GM23338 (cell line): ENCODE measurements at regions not wholly inside any gene's neighbourhood (a gene's known extent, or its start where the extent isn't known, plus 50 kb on each side); places are given as distances from the start of the nearest gene placed in this dataset.

Experiments used
- ATAC-seq: fragments of 200-7000 bp; cut with Tn5 transposase; 3 replicates; pipeline ENCODE4 v1.9.1; 2020
- DNase-seq: peaks from one replicate; pipeline ENCODE4 v3.0.0-alpha.2; 2015; ENCODE audit warnings: low spot score
- H2AFZ ChIP-seq: fragments of 200-600 bp; sonication (generic); 2 replicates; pipeline ENCODE4 v1.8.0; 2016; ENCODE audit warnings: antibody characterized with exemption, mild to moderate bottlenecking, moderate library complexity
- H3F3A ChIP-seq: fragments of 200-600 bp; sonication (generic); replicated peaks from 2 replicates; pipeline ENCODE4 v1.8.0; 2017; ENCODE audit warnings: antibody characterized with exemption, mixed run types, low read depth
- H3K27ac ChIP-seq: fragments of 200-600 bp; sonication (generic); 2 replicates; pipeline ENCODE4 v1.6.1; 2016; ENCODE audit warnings: low read depth
- H3K27me3 ChIP-seq: fragments of 200-600 bp; sonication (generic); 2 replicates; pipeline ENCODE4 v1.8.0; 2016; ENCODE audit warnings: mild to moderate bottlenecking, mixed run types, moderate library complexity; ENCODE audit not compliant: insufficient read depth
- H3K36me3 ChIP-seq: fragments of 200-600 bp; sonication (generic); 2 replicates; pipeline ENCODE4 v1.8.0; 2016; ENCODE audit warnings: mild to moderate bottlenecking; ENCODE audit not compliant: insufficient read depth
- H3K4me1 ChIP-seq: fragments of 200-600 bp; sonication (generic); 2 replicates; pipeline ENCODE4 v1.8.0; 2016; ENCODE audit warnings: mild to moderate bottlenecking, moderate library complexity; ENCODE audit not compliant: insufficient read depth
- H3K4me2 ChIP-seq: fragments of 200-600 bp; sonication (generic); 2 replicates; pipeline ENCODE4 v1.7.1; 2017; ENCODE audit warnings: mixed run types
- H3K4me3 ChIP-seq: fragments of 200-600 bp; sonication (generic); 2 replicates; pipeline ENCODE4 v1.6.1; 2016; ENCODE audit warnings: mixed run types
- H3K79me2 ChIP-seq: fragments of 200-600 bp; sonication (generic); replicated peaks from 2 replicates; pipeline ENCODE4 v1.8.0; 2017; ENCODE audit warnings: mild to moderate bottlenecking; ENCODE audit not compliant: insufficient read depth
- H3K9me2 ChIP-seq: fragments of 200-600 bp; sonication (generic); 2 replicates; pipeline ENCODE4 v1.8.0; 2017; ENCODE audit not compliant: insufficient read depth
- H4K20me1 ChIP-seq: fragments of 200-600 bp; sonication (generic); replicated peaks from 2 replicates; pipeline ENCODE4 v1.8.0; 2017; ENCODE audit warnings: mild to moderate bottlenecking; ENCODE audit not compliant: insufficient read depth
- H3K27ac Mint-ChIP-seq: 2 replicates; pipeline ENCODE4 v1.8.0; 2020; ENCODE audit warnings: inconsistent platforms, mild to moderate bottlenecking, moderate library complexity, mixed read lengths
- H3K27me3 Mint-ChIP-seq: 3 replicates; pipeline ENCODE4 v1.8.0; 2022; ENCODE audit warnings: low read depth, mild to moderate bottlenecking, moderate library complexity, mixed read lengths, inconsistent platforms; ENCODE audit not compliant: insufficient read depth, poor library complexity
- H3K36me3 Mint-ChIP-seq: 3 replicates; pipeline ENCODE4 v1.8.0; 2021; ENCODE audit warnings: low read depth, mild to moderate bottlenecking, inconsistent platforms, moderate library complexity, mixed read lengths
- H3K4me1 Mint-ChIP-seq: 3 replicates; pipeline ENCODE4 v1.8.0; 2020; ENCODE audit warnings: mild to moderate bottlenecking, inconsistent platforms, mixed read lengths
- H3K4me3 Mint-ChIP-seq: 3 replicates; pipeline ENCODE4 v1.8.0; 2021; ENCODE audit warnings: moderate library complexity, mild to moderate bottlenecking, inconsistent platforms, mixed read lengths
- H3K9me3 Mint-ChIP-seq: 3 replicates; pipeline ENCODE4 v1.8.0; 2020; ENCODE audit warnings: moderate library complexity, mild to moderate bottlenecking, inconsistent platforms, mixed read lengths
- EZH2 ChIP-seq: fragments of 200-600 bp; sonication (generic); IDR thresholded peaks from one replicate; pipeline ENCODE4 v1.8.0; 2017; ENCODE audit warnings: antibody characterized with exemption, mild to moderate bottlenecking, low read depth; ENCODE audit not compliant: unreplicated experiment
- JUNB ChIP-seq: IDR thresholded peaks from one replicate; pipeline ENCODE4 v1.6.1; 2016; ENCODE audit warnings: antibody characterized with exemption; ENCODE audit not compliant: unreplicated experiment
- POLR2AphosphoS5 ChIP-seq: IDR thresholded peaks from 2 replicates; pipeline ENCODE4 v1.6.1; 2016; ENCODE audit warnings: antibody characterized with exemption, low read depth
- STAT1 ChIP-seq: IDR thresholded peaks from one replicate; pipeline ENCODE4 v1.6.1; 2016; ENCODE audit warnings: antibody characterized with exemption; ENCODE audit not compliant: unreplicated experiment
- ZNF331 ChIP-seq: fragments of 250-450 bp; sonication (Bioruptor Pico); IDR thresholded peaks from 2 replicates; pipeline ENCODE4 v1.5.0; 2020; ENCODE audit warnings: low read depth, mild to moderate bottlenecking, moderate library complexity
- TF ChIP-seq, protein P1 (sequence below), 2 experiments: fragments of 200-600 bp in 1 of 2; sonication (generic) in 1 of 2; conservative IDR thresholded peaks; 2 replicates each; pipeline versions ENCODE4 v1.5.1 to v1.6.1; 2016 to 2017; ENCODE audit warnings: antibody characterized with exemption in 2 of 2, low read depth in 2 of 2, mild to moderate bottlenecking in 2 of 2, moderate library complexity in 1 of 2
- TF ChIP-seq, protein P2 (sequence below): IDR thresholded peaks from 2 replicates; pipeline ENCODE4 v1.6.1; 2016; ENCODE audit warnings: antibody characterized with exemption
- TF ChIP-seq, protein P3 (sequence below): fragments of 250-450 bp; sonication (Bioruptor Pico); IDR thresholded peaks from 2 replicates; pipeline ENCODE4 v1.5.0; 2020; ENCODE audit warnings: mild to moderate bottlenecking, moderate library complexity
- TF ChIP-seq, protein P4 (sequence below): IDR thresholded peaks from one replicate; pipeline ENCODE4 v1.6.1; 2018; ENCODE audit warnings: antibody characterized with exemption; ENCODE audit not compliant: unreplicated experiment

DNA sequence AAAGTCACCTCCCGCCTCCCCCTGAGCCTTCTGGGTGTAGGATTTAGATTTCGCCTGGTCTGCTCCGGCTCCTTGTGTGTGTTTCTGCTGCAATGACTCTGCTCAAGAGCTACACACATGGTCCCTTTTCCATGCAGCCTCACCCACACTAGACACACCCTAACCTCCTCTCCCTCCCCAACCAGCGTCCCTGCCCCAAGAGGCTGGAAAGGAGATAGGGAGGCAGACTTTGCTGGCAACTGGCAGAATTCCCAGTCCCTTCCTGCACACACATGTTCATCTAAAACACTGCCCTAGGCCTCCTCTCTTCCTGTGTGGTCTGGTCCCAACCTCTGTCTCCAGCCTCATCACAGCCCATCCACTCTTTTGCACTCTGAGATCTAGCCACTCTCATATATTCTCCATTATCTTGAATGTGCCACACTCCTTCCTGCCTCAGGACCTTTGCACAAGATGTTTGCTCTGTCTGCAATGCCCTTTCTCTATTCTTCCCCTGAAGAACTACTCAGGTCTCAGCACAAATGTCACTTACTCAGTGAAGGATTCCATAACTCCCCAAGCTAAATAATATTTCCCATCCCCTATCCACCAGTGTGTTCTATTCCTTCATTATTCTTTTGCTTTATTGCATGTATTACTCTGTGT lies 253.8 kb downstream of the CDK5RAP2 start:
- no peak overlapping the region for H3K27ac Mint-ChIP-seq
- no peak for ATAC-seq

More for the DNA sequence above, 253.8 kb downstream of the CDK5RAP2 start:
- Histone ChIP-seq H3K4me2 (no peak overlapping the region), H3K27me3 (no peaks in the 10 kb centered on the region), H3K79me2 (no peaks in the 10 kb centered on the region), H3K9me2 (peaks cover 4% of the 10 kb centered on the region; the same call in 1 of the 2 replicates), H2AFZ (no peak overlapping the region), H3K4me3 (no peak overlapping the region), H4K20me1 (no peaks in the 10 kb centered on the region; the same call in 1 of the 2 replicates), H3K4me1 (no peaks in the 10 kb centered on the region; the same call in none of the 2 replicates), H3K27ac (no peak overlapping the region), H3F3A (no peaks in the 10 kb centered on the region), H3K36me3 (no peaks in the 10 kb centered on the region)
- no peak for DNase-seq
- H3K9me3 Mint-ChIP-seq = peaks cover 6% of the 10 kb centered on the region; the same call in 1 of the 3 replicates
- H3K36me3 Mint-ChIP-seq = no peaks in the 10 kb centered on the region; the same call in 2 of the 3 replicates
- H3K4me3 Mint-ChIP-seq = no peak overlapping the region
- TF ChIP-seq, protein P1, sequence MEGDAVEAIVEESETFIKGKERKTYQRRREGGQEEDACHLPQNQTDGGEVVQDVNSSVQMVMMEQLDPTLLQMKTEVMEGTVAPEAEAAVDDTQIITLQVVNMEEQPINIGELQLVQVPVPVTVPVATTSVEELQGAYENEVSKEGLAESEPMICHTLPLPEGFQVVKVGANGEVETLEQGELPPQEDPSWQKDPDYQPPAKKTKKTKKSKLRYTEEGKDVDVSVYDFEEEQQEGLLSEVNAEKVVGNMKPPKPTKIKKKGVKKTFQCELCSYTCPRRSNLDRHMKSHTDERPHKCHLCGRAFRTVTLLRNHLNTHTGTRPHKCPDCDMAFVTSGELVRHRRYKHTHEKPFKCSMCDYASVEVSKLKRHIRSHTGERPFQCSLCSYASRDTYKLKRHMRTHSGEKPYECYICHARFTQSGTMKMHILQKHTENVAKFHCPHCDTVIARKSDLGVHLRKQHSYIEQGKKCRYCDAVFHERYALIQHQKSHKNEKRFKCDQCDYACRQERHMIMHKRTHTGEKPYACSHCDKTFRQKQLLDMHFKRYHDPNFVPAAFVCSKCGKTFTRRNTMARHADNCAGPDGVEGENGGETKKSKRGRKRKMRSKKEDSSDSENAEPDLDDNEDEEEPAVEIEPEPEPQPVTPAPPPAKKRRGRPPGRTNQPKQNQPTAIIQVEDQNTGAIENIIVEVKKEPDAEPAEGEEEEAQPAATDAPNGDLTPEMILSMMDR (conservative IDR thresholded peaks at IDR 0.05; ENCODE audit: low read depth in 2 of 2) = no peak
- TF ChIP-seq, protein P2, sequence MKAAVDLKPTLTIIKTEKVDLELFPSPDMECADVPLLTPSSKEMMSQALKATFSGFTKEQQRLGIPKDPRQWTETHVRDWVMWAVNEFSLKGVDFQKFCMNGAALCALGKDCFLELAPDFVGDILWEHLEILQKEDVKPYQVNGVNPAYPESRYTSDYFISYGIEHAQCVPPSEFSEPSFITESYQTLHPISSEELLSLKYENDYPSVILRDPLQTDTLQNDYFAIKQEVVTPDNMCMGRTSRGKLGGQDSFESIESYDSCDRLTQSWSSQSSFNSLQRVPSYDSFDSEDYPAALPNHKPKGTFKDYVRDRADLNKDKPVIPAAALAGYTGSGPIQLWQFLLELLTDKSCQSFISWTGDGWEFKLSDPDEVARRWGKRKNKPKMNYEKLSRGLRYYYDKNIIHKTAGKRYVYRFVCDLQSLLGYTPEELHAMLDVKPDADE = no peak
- no peak for TF ChIP-seq STAT1
- TF ChIP-seq POLR2AphosphoS5 = no peak
- TF ChIP-seq, protein P3, sequence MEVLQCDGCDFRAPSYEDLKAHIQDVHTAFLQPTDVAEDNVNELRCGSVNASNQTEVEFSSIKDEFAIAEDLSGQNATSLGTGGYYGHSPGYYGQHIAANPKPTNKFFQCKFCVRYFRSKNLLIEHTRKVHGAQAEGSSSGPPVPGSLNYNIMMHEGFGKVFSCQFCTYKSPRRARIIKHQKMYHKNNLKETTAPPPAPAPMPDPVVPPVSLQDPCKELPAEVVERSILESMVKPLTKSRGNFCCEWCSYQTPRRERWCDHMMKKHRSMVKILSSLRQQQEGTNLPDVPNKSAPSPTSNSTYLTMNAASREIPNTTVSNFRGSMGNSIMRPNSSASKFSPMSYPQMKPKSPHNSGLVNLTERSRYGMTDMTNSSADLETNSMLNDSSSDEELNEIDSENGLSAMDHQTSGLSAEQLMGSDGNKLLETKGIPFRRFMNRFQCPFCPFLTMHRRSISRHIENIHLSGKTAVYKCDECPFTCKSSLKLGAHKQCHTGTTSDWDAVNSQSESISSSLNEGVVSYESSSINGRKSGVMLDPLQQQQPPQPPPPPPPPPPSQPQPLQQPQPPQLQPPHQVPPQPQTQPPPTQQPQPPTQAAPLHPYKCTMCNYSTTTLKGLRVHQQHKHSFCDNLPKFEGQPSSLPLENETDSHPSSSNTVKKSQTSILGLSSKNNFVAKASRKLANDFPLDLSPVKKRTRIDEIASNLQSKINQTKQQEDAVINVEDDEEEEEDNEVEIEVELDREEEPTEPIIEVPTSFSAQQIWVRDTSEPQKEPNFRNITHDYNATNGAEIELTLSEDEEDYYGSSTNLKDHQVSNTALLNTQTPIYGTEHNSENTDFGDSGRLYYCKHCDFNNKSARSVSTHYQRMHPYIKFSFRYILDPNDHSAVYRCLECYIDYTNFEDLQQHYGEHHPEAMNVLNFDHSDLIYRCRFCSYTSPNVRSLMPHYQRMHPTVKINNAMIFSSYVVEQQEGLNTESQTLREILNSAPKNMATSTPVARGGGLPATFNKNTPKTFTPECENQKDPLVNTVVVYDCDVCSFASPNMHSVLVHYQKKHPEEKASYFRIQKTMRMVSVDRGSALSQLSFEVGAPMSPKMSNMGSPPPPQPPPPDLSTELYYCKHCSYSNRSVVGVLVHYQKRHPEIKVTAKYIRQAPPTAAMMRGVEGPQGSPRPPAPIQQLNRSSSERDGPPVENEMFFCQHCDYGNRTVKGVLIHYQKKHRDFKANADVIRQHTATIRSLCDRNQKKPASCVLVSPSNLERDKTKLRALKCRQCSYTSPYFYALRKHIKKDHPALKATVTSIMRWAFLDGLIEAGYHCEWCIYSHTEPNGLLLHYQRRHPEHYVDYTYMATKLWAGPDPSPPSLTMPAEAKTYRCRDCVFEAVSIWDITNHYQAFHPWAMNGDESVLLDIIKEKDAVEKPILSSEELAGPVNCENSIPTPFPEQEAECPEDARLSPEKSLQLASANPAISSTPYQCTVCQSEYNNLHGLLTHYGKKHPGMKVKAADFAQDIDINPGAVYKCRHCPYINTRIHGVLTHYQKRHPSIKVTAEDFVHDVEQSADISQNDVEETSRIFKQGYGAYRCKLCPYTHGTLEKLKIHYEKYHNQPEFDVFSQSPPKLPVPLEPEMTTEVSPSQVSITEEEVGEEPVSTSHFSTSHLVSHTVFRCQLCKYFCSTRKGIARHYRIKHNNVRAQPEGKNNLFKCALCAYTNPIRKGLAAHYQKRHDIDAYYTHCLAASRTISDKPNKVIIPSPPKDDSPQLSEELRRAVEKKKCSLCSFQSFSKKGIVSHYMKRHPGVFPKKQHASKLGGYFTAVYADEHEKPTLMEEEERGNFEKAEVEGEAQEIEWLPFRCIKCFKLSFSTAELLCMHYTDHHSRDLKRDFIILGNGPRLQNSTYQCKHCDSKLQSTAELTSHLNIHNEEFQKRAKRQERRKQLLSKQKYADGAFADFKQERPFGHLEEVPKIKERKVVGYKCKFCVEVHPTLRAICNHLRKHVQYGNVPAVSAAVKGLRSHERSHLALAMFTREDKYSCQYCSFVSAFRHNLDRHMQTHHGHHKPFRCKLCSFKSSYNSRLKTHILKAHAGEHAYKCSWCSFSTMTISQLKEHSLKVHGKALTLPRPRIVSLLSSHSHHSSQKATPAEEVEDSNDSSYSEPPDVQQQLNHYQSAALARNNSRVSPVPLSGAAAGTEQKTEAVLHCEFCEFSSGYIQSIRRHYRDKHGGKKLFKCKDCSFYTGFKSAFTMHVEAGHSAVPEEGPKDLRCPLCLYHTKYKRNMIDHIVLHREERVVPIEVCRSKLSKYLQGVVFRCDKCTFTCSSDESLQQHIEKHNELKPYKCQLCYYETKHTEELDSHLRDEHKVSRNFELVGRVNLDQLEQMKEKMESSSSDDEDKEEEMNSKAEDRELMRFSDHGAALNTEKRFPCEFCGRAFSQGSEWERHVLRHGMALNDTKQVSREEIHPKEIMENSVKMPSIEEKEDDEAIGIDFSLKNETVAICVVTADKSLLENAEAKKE (CRISPR knock-in tag) = no peak
- TF ChIP-seq JUNB = no peak
- TF ChIP-seq, protein P4, sequence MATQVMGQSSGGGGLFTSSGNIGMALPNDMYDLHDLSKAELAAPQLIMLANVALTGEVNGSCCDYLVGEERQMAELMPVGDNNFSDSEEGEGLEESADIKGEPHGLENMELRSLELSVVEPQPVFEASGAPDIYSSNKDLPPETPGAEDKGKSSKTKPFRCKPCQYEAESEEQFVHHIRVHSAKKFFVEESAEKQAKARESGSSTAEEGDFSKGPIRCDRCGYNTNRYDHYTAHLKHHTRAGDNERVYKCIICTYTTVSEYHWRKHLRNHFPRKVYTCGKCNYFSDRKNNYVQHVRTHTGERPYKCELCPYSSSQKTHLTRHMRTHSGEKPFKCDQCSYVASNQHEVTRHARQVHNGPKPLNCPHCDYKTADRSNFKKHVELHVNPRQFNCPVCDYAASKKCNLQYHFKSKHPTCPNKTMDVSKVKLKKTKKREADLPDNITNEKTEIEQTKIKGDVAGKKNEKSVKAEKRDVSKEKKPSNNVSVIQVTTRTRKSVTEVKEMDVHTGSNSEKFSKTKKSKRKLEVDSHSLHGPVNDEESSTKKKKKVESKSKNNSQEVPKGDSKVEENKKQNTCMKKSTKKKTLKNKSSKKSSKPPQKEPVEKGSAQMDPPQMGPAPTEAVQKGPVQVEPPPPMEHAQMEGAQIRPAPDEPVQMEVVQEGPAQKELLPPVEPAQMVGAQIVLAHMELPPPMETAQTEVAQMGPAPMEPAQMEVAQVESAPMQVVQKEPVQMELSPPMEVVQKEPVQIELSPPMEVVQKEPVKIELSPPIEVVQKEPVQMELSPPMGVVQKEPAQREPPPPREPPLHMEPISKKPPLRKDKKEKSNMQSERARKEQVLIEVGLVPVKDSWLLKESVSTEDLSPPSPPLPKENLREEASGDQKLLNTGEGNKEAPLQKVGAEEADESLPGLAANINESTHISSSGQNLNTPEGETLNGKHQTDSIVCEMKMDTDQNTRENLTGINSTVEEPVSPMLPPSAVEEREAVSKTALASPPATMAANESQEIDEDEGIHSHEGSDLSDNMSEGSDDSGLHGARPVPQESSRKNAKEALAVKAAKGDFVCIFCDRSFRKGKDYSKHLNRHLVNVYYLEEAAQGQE = no peak
- TF ChIP-seq EZH2 = no peak
- no peak for TF ChIP-seq ZNF331 (CRISPR knock-in tag)
- H3K27me3 Mint-ChIP-seq = peaks cover 4% of the 10 kb centered on the region
- peaks cover 13% of the 10 kb centered on the region for H3K4me1 Mint-ChIP-seq
